SK-N-SH treated with all-trans-retinoic acid at 6 μM for 48 hours (cell line): ENCODE measurements at regions not wholly inside any gene's neighbourhood (a gene's known extent, or its start where the extent isn't known, plus 50 kb on each side); places are given as distances from the start of the nearest gene placed in this dataset.
A peak's percentile ranks its signal among the peaks of the same experiment; 100 is the strongest.

Source experiments
- ATAC-seq: fragments of 200-7000 bp; cut with Tn5 transposase; 3 replicates; pipeline ENCODE4 v1.9.1; 2020; ENCODE audit warnings: mild to moderate bottlenecking, moderate library complexity
- ARNTL ChIP-seq: fragments of 450-650 bp; formaldehyde crosslinking; IDR thresholded peaks from 2 replicates; pipeline ENCODE4 v1.5.0; 2020; ENCODE audit warnings: low read depth, mild to moderate bottlenecking, moderate library complexity, borderline replicate concordance
- BACH2 ChIP-seq: fragments of 250-450 bp; sonication (Bioruptor Pico); IDR thresholded peaks from 2 replicates; pipeline ENCODE4 v1.9.0; 2021; ENCODE audit warnings: mild to moderate bottlenecking, borderline replicate concordance
- CSDC2 ChIP-seq: fragments of 250-450 bp; sonication (Bioruptor Pico); IDR thresholded peaks from 2 replicates; pipeline ENCODE4 v1.5.0; 2020; ENCODE audit warnings: mild to moderate bottlenecking, moderate library complexity
- ESRRG ChIP-seq: fragments of 250-450 bp; sonication (Bioruptor Pico); IDR thresholded peaks from 2 replicates; pipeline ENCODE4 v1.6.1; 2021; ENCODE audit warnings: mild to moderate bottlenecking
- GLIS3 ChIP-seq: fragments of 250-450 bp; sonication (Bioruptor Pico); IDR thresholded peaks from 2 replicates; pipeline ENCODE4 v1.5.0; 2020; ENCODE audit warnings: mild to moderate bottlenecking, moderate library complexity
- ISL1 ChIP-seq: fragments of 250-450 bp; sonication (Bioruptor Pico); IDR thresholded peaks from 2 replicates; pipeline ENCODE4 v2.1.2; 2022; ENCODE audit warnings: mild to moderate bottlenecking, moderate library complexity
- OSR1 ChIP-seq: fragments of 250-450 bp; sonication (Bioruptor Pico); IDR thresholded peaks from 2 replicates; pipeline ENCODE4 v1.8.0; 2022; ENCODE audit warnings: moderate library complexity, mild to moderate bottlenecking, inconsistent platforms
- PPARA ChIP-seq: fragments of 250-450 bp; sonication (Bioruptor Pico); IDR thresholded peaks from 2 replicates; pipeline ENCODE4 v1.5.0; 2020; ENCODE audit warnings: mild to moderate bottlenecking, borderline replicate concordance
- RARB ChIP-seq: fragments of 250-450 bp; sonication (Bioruptor Pico); IDR thresholded peaks from 2 replicates; pipeline ENCODE4 v1.8.0; 2021; ENCODE audit warnings: mild to moderate bottlenecking, moderate library complexity
- SNAI2 ChIP-seq: fragments of 250-450 bp; sonication (Bioruptor Pico); IDR thresholded peaks from 2 replicates; pipeline ENCODE4 v1.5.0; 2020; ENCODE audit warnings: mild to moderate bottlenecking, moderate library complexity
- TCF4 ChIP-seq: fragments of 250-450 bp; sonication (Bioruptor Pico); IDR thresholded peaks from 2 replicates; pipeline ENCODE4 v1.8.0; 2021; ENCODE audit warnings: mild to moderate bottlenecking, moderate library complexity, borderline replicate concordance
- TOX ChIP-seq: fragments of 250-450 bp; sonication (Bioruptor Pico); IDR thresholded peaks from 2 replicates; pipeline ENCODE4 v1.8.0; 2021; ENCODE audit warnings: mild to moderate bottlenecking, moderate library complexity, borderline replicate concordance
- ZC3H10 ChIP-seq: fragments of 250-450 bp; sonication (Bioruptor Pico); IDR thresholded peaks from 2 replicates; pipeline ENCODE4 v1.5.1; 2021; ENCODE audit warnings: mild to moderate bottlenecking, moderate library complexity
- ZFP3 ChIP-seq: fragments of 250-450 bp; sonication (Bioruptor Pico); IDR thresholded peaks from 2 replicates; pipeline ENCODE4 v1.5.0; 2020; ENCODE audit warnings: mild to moderate bottlenecking, moderate library complexity
- ZFP30 ChIP-seq: fragments of 450-650 bp; formaldehyde crosslinking; IDR thresholded peaks from 2 replicates; pipeline ENCODE4 v1.5.0; 2022; ENCODE audit warnings: mild to moderate bottlenecking, moderate library complexity
- ZNF565 ChIP-seq: fragments of 450-650 bp; formaldehyde crosslinking; conservative IDR thresholded peaks from 2 replicates; pipeline ENCODE4 v1.5.0; 2020; ENCODE audit warnings: low read depth, mild to moderate bottlenecking, moderate library complexity
- ZNF70 ChIP-seq: fragments of 450-650 bp; formaldehyde crosslinking; IDR thresholded peaks from 2 replicates; pipeline ENCODE4 v1.5.0; 2020; ENCODE audit warnings: mild to moderate bottlenecking, moderate library complexity
- TF ChIP-seq, protein P1 (sequence below): fragments of 250-450 bp; sonication (Bioruptor Pico); IDR thresholded peaks from 2 replicates; pipeline ENCODE4 v1.5.1; 2020; ENCODE audit warnings: low read depth, mild to moderate bottlenecking, moderate library complexity
- TF ChIP-seq, protein P2 (sequence below): fragments of 250-450 bp; sonication (Bioruptor Pico); IDR thresholded peaks from 2 replicates; pipeline ENCODE4 v1.8.0; 2020; ENCODE audit warnings: mild to moderate bottlenecking, moderate library complexity, borderline replicate concordance
- TF ChIP-seq, protein P3 (sequence below): fragments of 250-450 bp; sonication (Bioruptor Pico); IDR thresholded peaks from 2 replicates; pipeline ENCODE4 v1.5.1; 2021; ENCODE audit warnings: mild to moderate bottlenecking, moderate library complexity
- TF ChIP-seq, protein P4 (sequence below): fragments of 250-450 bp; sonication (Bioruptor Pico); IDR thresholded peaks from 2 replicates; pipeline ENCODE4 v1.5.0; 2020; ENCODE audit warnings: mild to moderate bottlenecking, moderate library complexity

DNA sequence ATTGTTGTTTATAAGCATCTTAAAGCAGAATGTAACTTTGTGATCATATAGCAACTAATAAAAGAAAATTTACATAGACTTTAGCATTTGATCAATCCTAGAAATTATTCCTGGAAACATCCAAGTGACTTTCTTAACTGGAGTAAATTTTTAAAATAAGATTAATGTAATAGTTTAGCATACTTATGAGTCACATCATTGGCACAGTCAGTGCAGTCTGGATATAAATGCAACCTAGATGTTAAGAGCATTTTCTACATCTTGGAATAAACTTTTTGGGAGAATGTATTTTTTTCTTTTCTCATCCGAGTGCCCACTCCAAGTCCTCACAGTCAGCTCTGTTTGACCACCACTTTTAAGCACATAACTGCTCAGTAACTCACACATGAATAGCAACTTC, 324.6 kb upstream of the PLSCR5 start:
- TF ChIP-seq TCF4 (CRISPR knock-in tag): no peak
- TF ChIP-seq PPARA (CRISPR knock-in tag): no peak
- no peak for TF ChIP-seq TOX (CRISPR knock-in tag)
- TF ChIP-seq ZNF565: no peak
- TF ChIP-seq SNAI2: no peak
- TF ChIP-seq BACH2 (CRISPR knock-in tag): no peak
- TF ChIP-seq, protein P1, sequence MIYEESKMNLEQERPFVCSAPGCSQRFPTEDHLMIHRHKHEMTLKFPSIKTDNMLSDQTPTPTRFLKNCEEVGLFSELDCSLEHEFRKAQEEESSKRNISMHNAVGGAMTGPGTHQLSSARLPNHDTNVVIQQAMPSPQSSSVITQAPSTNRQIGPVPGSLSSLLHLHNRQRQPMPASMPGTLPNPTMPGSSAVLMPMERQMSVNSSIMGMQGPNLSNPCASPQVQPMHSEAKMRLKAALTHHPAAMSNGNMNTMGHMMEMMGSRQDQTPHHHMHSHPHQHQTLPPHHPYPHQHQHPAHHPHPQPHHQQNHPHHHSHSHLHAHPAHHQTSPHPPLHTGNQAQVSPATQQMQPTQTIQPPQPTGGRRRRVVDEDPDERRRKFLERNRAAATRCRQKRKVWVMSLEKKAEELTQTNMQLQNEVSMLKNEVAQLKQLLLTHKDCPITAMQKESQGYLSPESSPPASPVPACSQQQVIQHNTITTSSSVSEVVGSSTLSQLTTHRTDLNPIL (CRISPR knock-in tag): no peak
- TF ChIP-seq, protein P2, sequence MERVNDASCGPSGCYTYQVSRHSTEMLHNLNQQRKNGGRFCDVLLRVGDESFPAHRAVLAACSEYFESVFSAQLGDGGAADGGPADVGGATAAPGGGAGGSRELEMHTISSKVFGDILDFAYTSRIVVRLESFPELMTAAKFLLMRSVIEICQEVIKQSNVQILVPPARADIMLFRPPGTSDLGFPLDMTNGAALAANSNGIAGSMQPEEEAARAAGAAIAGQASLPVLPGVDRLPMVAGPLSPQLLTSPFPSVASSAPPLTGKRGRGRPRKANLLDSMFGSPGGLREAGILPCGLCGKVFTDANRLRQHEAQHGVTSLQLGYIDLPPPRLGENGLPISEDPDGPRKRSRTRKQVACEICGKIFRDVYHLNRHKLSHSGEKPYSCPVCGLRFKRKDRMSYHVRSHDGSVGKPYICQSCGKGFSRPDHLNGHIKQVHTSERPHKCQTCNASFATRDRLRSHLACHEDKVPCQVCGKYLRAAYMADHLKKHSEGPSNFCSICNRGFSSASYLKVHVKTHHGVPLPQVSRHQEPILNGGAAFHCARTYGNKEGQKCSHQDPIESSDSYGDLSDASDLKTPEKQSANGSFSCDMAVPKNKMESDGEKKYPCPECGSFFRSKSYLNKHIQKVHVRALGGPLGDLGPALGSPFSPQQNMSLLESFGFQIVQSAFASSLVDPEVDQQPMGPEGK: no peak
- TF ChIP-seq, protein P3, sequence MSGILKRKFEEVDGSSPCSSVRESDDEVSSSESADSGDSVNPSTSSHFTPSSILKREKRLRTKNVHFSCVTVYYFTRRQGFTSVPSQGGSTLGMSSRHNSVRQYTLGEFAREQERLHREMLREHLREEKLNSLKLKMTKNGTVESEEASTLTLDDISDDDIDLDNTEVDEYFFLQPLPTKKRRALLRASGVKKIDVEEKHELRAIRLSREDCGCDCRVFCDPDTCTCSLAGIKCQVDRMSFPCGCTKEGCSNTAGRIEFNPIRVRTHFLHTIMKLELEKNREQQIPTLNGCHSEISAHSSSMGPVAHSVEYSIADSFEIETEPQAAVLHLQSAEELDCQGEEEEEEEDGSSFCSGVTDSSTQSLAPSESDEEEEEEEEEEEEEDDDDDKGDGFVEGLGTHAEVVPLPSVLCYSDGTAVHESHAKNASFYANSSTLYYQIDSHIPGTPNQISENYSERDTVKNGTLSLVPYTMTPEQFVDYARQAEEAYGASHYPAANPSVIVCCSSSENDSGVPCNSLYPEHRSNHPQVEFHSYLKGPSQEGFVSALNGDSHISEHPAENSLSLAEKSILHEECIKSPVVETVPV (CRISPR knock-in tag): no peak
- no peak for TF ChIP-seq ZC3H10 (CRISPR knock-in tag)
- TF ChIP-seq ZFP30 (CRISPR knock-in tag): no peak
- TF ChIP-seq OSR1 (CRISPR knock-in tag): no peak
- TF ChIP-seq ZFP3 (CRISPR knock-in tag): no peak
- TF ChIP-seq ZNF70: no peak
- TF ChIP-seq, all 23 proteins: peak for 0

DNA sequence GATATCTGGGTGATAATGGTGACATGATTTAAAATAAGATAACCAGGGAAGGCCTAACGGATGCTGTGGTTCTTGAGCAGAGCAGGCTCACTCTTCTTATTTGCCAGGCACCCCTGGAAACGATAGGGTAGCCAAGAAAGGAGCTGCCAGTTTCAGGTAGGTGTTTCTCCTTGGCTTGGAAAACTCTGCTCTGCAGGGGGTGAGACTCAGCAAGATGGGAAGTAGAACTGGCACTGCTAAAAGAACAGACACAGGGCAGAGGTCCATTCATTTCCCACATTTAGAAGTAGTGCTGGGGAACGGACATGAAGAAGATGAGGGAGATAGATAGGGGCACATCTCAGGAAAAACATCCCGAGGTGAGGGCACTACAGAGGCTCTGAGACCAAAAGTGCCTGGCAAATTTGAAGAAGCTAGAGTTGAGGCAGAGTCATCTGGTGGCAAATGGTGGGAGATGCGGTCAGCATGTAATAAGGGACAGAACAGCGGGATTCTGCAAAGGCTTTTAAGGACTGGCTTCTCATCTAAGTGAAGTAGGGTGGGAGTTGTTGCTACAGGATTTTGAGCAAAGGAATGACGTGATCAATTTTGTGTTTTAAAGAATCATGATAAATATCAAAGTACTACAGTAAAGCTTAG, 323.4 kb upstream of the PLSCR5 start:
- no peak for ATAC-seq
- TF ChIP-seq, protein P4, sequence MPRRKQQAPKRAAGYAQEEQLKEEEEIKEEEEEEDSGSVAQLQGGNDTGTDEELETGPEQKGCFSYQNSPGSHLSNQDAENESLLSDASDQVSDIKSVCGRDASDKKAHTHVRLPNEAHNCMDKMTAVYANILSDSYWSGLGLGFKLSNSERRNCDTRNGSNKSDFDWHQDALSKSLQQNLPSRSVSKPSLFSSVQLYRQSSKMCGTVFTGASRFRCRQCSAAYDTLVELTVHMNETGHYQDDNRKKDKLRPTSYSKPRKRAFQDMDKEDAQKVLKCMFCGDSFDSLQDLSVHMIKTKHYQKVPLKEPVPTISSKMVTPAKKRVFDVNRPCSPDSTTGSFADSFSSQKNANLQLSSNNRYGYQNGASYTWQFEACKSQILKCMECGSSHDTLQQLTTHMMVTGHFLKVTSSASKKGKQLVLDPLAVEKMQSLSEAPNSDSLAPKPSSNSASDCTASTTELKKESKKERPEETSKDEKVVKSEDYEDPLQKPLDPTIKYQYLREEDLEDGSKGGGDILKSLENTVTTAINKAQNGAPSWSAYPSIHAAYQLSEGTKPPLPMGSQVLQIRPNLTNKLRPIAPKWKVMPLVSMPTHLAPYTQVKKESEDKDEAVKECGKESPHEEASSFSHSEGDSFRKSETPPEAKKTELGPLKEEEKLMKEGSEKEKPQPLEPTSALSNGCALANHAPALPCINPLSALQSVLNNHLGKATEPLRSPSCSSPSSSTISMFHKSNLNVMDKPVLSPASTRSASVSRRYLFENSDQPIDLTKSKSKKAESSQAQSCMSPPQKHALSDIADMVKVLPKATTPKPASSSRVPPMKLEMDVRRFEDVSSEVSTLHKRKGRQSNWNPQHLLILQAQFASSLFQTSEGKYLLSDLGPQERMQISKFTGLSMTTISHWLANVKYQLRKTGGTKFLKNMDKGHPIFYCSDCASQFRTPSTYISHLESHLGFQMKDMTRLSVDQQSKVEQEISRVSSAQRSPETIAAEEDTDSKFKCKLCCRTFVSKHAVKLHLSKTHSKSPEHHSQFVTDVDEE (CRISPR knock-in tag): no peak
- no peak for TF ChIP-seq OSR1 (CRISPR knock-in tag)
- TF ChIP-seq ISL1: no peak
- no peak for TF ChIP-seq SNAI2
- no peak for TF ChIP-seq ARNTL (CRISPR knock-in tag)
- no peak for TF ChIP-seq CSDC2 (CRISPR knock-in tag)
- TF ChIP-seq, protein P3 (CRISPR knock-in tag): no peak
- TF ChIP-seq ESRRG (CRISPR knock-in tag): no peak

More for the DNA sequence above, 324.6 kb upstream of the PLSCR5 start:
- ATAC-seq: peak; percentile 58

DNA sequence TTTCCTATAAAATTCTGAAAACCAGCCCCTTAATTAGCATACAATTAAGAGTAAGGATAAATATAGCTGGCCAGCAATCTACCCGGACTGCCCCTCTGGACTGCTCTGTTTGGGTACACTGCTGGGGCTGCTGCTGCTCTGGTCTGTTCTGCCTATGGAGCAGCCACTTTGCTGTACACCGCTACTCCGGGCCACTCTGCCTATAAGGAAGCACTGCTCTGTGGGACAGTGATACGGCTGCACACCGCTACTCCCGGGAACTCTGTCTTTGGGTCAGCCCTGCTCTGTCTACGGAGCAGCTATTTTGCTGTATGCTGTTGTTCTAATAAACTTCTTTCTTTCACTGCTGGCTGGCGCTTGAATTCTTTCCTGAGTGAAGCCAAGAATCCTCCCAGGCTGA, 316.5 kb upstream of the PLSCR5 start:
- ATAC-seq: peak; percentile 97
- TF ChIP-seq ZFP3 (CRISPR knock-in tag) (no peak), ZC3H10 (CRISPR knock-in tag) (no peak), RARB (CRISPR knock-in tag) (no peak), TCF4 (CRISPR knock-in tag) (no peak), ZNF70 (no peak), BACH2 (CRISPR knock-in tag) (no peak), GLIS3 (CRISPR knock-in tag) (no peak), TOX (CRISPR knock-in tag) (no peak), OSR1 (CRISPR knock-in tag) (no peak)
- TF ChIP-seq, protein P1 (CRISPR knock-in tag): no peak
- TF ChIP-seq, protein P2: no peak
- TF ChIP-seq, protein P4 (CRISPR knock-in tag): no peak
